ENCODE measurements at regions not wholly inside any gene's neighbourhood (a gene's known extent, or its start where the extent isn't known, plus 50 kb on each side); places are given as distances from the start of the nearest gene placed in this dataset.
A peak's percentile ranks its signal among the peaks of the same experiment; 100 is the strongest.
"Not testable (repeated sequence)": the region's sequence is repeated elsewhere in the genome, so short reads cannot be mapped to it uniquely, and the experiment has no call there.

GRCh38 chr12:115380546-115381120 lies 696.7 kb upstream of the TBX3 start:
- no peak for DNase-seq

DNA sequence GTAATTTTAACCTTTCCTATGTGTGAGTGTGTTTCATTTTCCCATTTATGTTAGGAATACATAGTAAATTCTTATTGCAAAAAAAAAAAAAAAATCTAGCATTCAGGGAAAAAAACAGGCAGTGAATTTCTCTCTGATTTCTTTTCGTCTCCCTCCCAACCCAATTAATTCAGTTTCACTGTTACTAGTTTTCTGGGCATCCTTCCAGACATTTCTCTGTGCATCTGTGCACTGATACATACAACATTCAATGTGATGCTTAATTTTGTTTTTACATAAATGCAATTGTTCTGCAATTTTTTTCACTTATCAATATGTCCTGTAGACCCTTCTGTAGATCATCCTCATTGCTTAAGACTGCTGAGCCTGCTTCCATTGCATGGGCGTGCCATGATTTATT lies 694.3 kb upstream of the TBX3 start:
- DNase-seq = no peak

GRCh38 chr12:115377779-115378178 lies 693.8 kb upstream of the TBX3 start:
- no peak for DNase-seq

- DNase-seq = no peak
These were observed 693.3 kb upstream of the TBX3 start for GRCh38 chr12:115377230-115377629.

- DNase-seq = no peak
These were observed 691.4 kb upstream of the TBX3 start for GRCh38 chr12:115375186-115375991.

GRCh38 chr12:115374480-115375185 lies 690.7 kb upstream of the TBX3 start:
- no peak for DNase-seq

GRCh38 chr12:115371711-115372110 lies 687.7 kb upstream of the TBX3 start:
- DNase-seq = no peak

DNA sequence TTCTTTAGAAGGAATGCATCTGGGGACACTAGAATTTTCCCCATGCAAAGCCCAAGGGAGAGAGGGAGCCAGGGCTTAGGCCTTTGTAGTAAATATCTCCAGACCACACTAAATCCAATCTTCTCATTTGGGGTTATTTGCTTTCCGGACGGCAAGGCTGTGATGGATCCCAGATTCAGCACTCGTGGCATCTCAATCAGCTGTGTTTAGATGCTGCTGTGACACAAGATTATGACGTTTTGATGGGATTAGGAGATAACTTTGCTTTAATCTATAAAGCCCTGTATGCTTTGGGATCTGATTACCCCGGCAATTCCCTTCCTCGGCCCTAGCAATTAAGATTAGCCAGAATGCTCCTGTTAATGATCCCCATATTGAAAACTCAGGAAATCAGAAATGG lies 686.7 kb upstream of the TBX3 start:
- DNase-seq = no peak

- DNase-seq = no peak
These were observed 686.2 kb upstream of the TBX3 start for GRCh38 chr12:115370207-115370606.

- DNase-seq = not testable (repeated sequence)
These were observed 682.3 kb upstream of the TBX3 start for GRCh38 chr12:115366277-115366676.

- DNase-seq = not testable (repeated sequence)
These were observed 681.8 kb upstream of the TBX3 start for GRCh38 chr12:115365765-115366164.

DNA sequence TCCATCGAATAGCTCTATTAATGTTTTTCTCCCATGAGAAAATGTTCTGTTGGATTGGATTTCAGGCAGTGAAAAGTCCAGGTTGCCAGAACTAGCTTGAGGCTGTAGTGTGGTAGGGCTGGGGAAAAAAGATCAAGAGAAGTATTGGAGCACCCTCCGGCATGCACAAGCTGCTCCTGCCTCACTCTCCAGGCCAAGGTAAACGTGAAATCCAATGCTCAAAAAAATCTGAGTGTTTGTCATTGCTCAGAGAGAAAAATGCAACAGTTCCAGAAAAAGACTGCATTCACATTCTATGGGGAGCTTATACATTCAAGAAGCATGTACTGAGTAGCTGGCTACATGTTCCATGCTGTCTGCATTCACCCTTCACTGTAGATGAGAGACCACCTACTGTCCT lies 680.9 kb upstream of the TBX3 start:
- DNase-seq = no peak

- DNase-seq = no peak
These were observed 678.5 kb upstream of the TBX3 start for GRCh38 chr12:115362339-115362976.

GRCh38 chr12:115357681-115358080 lies 673.7 kb upstream of the TBX3 start:
- DNase-seq = no peak

GRCh38 chr12:115355301-115355700 lies 671.3 kb upstream of the TBX3 start:
- DNase-seq = no peak

DNA sequence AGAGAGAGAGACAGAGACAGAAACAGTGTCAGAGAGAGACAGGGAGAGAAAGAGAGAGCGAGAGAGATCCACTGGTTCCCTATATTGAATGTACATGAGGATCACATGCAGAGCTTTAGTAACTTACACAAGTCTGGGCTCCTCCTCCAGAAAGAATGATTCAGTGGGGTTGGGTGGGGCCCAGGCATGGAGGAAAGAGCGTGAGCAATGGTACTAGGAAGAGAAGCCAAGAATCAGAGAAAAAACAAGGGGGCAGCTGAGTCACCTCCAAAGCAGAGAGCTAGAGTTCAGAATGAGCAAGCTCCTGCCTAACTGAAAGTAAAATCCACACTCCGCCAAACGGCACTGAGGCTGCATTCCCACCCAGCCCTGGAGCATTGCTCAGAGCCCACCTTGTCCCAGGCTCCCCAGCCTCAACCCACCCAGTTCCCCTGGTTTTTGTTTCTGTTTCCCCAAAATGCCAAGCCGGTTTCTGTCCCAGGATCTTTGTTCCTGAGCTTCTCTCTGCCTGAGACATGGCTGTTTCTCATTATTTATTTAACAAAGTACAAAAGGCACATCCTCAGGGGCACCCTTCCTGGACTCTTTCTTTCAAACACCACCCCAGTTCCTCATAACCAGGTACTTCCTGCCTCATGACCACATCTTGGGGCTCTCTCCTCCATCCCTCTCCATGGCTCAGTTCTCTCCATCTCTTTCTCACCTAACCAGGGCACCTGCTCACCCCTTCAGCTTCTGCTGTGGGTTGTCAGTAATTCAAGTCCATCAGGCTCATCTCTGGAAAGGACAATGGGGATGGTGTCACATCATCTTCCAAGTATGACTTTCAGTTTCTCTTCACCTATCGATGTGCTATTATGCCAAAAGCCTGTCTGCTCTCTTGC lies 670.3 kb upstream of the TBX3 start:
- peak; percentile 61 for DNase-seq

DNA sequence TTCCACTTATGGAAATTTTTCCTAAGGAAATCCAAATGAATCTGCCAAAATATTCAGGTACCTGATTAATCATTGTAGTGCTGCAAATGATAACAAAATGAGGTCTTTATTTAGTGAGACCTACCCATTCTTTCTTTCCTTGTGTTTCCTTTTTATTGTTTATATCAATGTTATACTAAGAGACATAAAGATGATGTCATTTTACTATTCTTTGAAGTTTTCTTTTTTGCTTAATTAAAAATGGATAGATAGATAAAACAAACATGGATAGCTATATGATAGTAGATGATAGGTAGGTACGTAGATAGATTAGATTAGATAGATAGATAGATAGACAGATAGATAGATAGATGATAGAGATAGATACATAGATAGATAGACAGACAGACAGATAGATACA lies 669.5 kb upstream of the TBX3 start:
- no peak for DNase-seq

- no peak for DNase-seq
These were observed 667.6 kb upstream of the TBX3 start for GRCh38 chr12:115351514-115352077.

DNA sequence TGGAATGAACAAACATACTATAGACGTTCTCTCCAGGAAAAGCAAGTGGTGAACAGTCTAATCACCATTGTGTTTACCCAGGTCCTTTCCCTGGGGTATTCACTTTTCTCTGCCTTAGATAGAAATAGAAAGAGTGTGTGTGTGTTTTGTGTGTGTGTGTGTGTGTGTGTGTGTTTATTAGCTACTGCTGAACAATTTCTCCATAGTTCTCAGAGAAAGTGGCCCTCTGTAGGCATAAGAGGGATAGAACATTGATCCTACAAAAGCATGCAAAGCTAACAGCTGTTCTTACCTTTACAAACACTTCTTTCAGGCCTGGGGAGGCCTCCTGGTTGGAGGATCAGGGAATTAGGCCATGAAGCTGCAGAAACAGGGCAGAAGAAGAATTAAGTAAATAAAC lies 665.7 kb upstream of the TBX3 start:
- no peak for DNase-seq

DNA sequence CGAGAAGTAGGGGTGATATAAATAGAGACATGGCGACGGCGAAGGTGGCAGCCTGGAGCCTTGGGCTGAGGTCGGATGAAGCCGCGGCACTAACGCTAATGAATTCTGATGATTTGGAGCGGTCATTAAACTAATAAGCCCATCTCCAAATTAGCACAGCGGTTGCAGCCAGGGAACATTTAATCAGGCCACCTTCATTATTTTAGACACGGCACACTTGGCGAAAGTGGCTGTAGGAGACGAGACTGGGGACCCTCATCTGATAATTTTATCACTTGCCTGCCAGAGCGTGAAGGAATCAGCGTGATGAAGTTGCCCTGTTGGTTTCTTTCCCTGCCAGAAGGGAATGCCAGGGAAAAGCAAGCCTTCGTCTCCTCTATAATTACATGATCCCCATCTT lies 664.3 kb upstream of the TBX3 start:
- no peak for DNase-seq

GRCh38 chr12:115343601-115344000 lies 659.6 kb upstream of the TBX3 start:
- no peak for DNase-seq

- DNase-seq = no peak
These were observed 659.0 kb upstream of the TBX3 start for GRCh38 chr12:115343008-115343407.

Measured in GOT3 (cell line).